ENCODE measurements at regions not wholly inside any gene's neighbourhood (a gene's known extent, or its start where the extent isn't known, plus 50 kb on each side); places are given as distances from the start of the nearest gene placed in this dataset.
"Not testable (repeated sequence)": the region's sequence is repeated elsewhere in the genome, so short reads cannot be mapped to it uniquely, and the experiment has no call there.

GRCh38 chr5:168121138-168121494 lies 170.3 kb upstream of the WWC1 start:
- DNase-seq, result no peak

- no peak for DNase-seq
Measured at GRCh38 chr5:168123631-168124528, 167.6 kb upstream of the WWC1 start.

- DNase-seq, result no peak
Measured at GRCh38 chr5:168125445-168126199, 165.8 kb upstream of the WWC1 start.

- DNase-seq, result no peak
Measured at GRCh38 chr5:168126606-168127005, 164.8 kb upstream of the WWC1 start.

- no peak for DNase-seq
Measured at GRCh38 chr5:168128111-168128510, 163.3 kb upstream of the WWC1 start.

- DNase-seq, result no peak
Measured at GRCh38 chr5:168128557-168128956, 162.9 kb upstream of the WWC1 start.

GRCh38 chr5:168131519-168131918 lies 159.9 kb upstream of the WWC1 start:
- no peak for DNase-seq

- DNase-seq, result no peak
Measured at GRCh38 chr5:168132241-168132641, 159.2 kb upstream of the WWC1 start.

GRCh38 chr5:168135897-168136296 lies 155.5 kb upstream of the WWC1 start:
- DNase-seq, result no peak

GRCh38 chr5:168136340-168136739 lies 155.1 kb upstream of the WWC1 start:
- no peak for DNase-seq

- no peak for DNase-seq
Measured at GRCh38 chr5:168137265-168137664, 154.2 kb upstream of the WWC1 start.

- DNase-seq, result no peak
Measured at GRCh38 chr5:168140241-168140640, 151.2 kb upstream of the WWC1 start.

- no peak for DNase-seq
Measured at GRCh38 chr5:168142402-168142801, 149.0 kb upstream of the WWC1 start.

GRCh38 chr5:168143521-168143920 lies 147.9 kb upstream of the WWC1 start:
- not testable (repeated sequence) for DNase-seq

- no peak for DNase-seq
Measured at GRCh38 chr5:168147106-168147505, 144.3 kb upstream of the WWC1 start.

GRCh38 chr5:168147568-168148360 lies 143.7 kb upstream of the WWC1 start:
- DNase-seq, result no peak

- DNase-seq, result no peak
Measured at GRCh38 chr5:168151041-168151440, 140.4 kb upstream of the WWC1 start.

- no peak for DNase-seq
Measured at GRCh38 chr5:168152660-168153059, 138.8 kb upstream of the WWC1 start.

GRCh38 chr5:168153263-168153875 lies 138.1 kb upstream of the WWC1 start:
- no peak for DNase-seq

- no peak for DNase-seq
Measured at GRCh38 chr5:168153876-168154270, 137.6 kb upstream of the WWC1 start.

- DNase-seq, result no peak
Measured at GRCh38 chr5:168155585-168155984, 135.9 kb upstream of the WWC1 start.

GRCh38 chr5:168156170-168156569 lies 135.3 kb upstream of the WWC1 start:
- no peak for DNase-seq

GRCh38 chr5:168157141-168157540 lies 134.3 kb upstream of the WWC1 start:
- DNase-seq, result no peak

Measured in CD4-positive, alpha-beta T cell treated with Interleukin-4 for 4 hours (primary cell).